ENCODE measurements at regions not wholly inside any gene's neighbourhood (a gene's known extent, or its start where the extent isn't known, plus 50 kb on each side); places are given as distances from the start of the nearest gene placed in this dataset.

- Histone ChIP-seq H3K36me3 (ENCODE audit: low read length) (no peaks in the 10 kb centered on the region), H3K4me2 (ENCODE audit: low read depth, low read length, poor library complexity, severe bottlenecking) (no peak overlapping the region), H3K9ac (ENCODE audit: low read length) (no peak overlapping the region), H3K27ac (ENCODE audit: low read depth, low read length) (no peak overlapping the region), H2AFZ (ENCODE audit: low read depth, low read length, severe bottlenecking) (no peak overlapping the region), H3K4me3 (ENCODE audit: insufficient read depth, low read length, poor library complexity, severe bottlenecking) (no peak overlapping the region), H3F3A (ENCODE audit: insufficient read depth) (no peaks in the 10 kb centered on the region), H3K9me2 (replicated peaks; ENCODE audit: insufficient read depth, low read length) (no peaks in the 10 kb centered on the region), H3K79me2 (ENCODE audit: insufficient read depth, low read length) (no peaks in the 10 kb centered on the region), H3K9me3 (ENCODE audit: insufficient read depth, low read length) (no peaks in the 10 kb centered on the region), H4K20me1 (ENCODE audit: low read depth, low read length) (0 out of 2 replicates have a peak, but pooled peaks cover 3% of the 10 kb centered on the region), H3K27me3 (ENCODE audit: low read length) (no peaks in the 10 kb centered on the region)
- TF ChIP-seq CTCF (IDR thresholded peaks at IDR 0.05; ENCODE audit: insufficient read depth, low read length, poor library complexity, severe bottlenecking) = no peak
- no peak for TF ChIP-seq EZH2phosphoT487 (conservative IDR thresholded peaks at IDR 0.05; ENCODE audit: low read length)
Measured at GRCh38 chr22:49491726-49492125, 335.9 kb downstream of the BRD1 start.

- no peak overlapping the region for H3K9ac ChIP-seq (ENCODE audit: low read length)
- 0 out of 2 replicates have a peak, but pooled peaks cover 3% of the 10 kb centered on the region for H4K20me1 ChIP-seq (ENCODE audit: low read depth, low read length)
- H3F3A ChIP-seq (ENCODE audit: insufficient read depth) = no peaks in the 10 kb centered on the region
- no peak overlapping the region for H3K4me3 ChIP-seq (ENCODE audit: insufficient read depth, low read length, poor library complexity, severe bottlenecking)
- H3K27ac ChIP-seq (ENCODE audit: low read depth, low read length) = no peak overlapping the region
- no peaks in the 10 kb centered on the region for H3K9me2 ChIP-seq (replicated peaks; ENCODE audit: insufficient read depth, low read length)
- H3K36me3 ChIP-seq (ENCODE audit: low read length) = no peaks in the 10 kb centered on the region
- TF ChIP-seq EZH2phosphoT487 (conservative IDR thresholded peaks at IDR 0.05; ENCODE audit: low read length) (no peak), CTCF (IDR thresholded peaks at IDR 0.05; ENCODE audit: insufficient read depth, low read length, poor library complexity, severe bottlenecking) (no peak)
- H3K4me2 ChIP-seq (ENCODE audit: low read depth, low read length, poor library complexity, severe bottlenecking) = no peak overlapping the region
- H3K9me3 ChIP-seq (ENCODE audit: insufficient read depth, low read length) = no peaks in the 10 kb centered on the region
- no peak overlapping the region for H2AFZ ChIP-seq (ENCODE audit: low read depth, low read length, severe bottlenecking)
- no peaks in the 10 kb centered on the region for H3K27me3 ChIP-seq (ENCODE audit: low read length)
- H3K79me2 ChIP-seq (ENCODE audit: insufficient read depth, low read length) = no peaks in the 10 kb centered on the region
Measured at GRCh38 chr22:49491221-49491635, 336.4 kb downstream of the BRD1 start.

- Histone ChIP-seq H3K27ac (ENCODE audit: low read depth, low read length) (no peak overlapping the region), H3K4me3 (ENCODE audit: insufficient read depth, low read length, poor library complexity, severe bottlenecking) (no peak overlapping the region), H3K9me3 (ENCODE audit: insufficient read depth, low read length) (no peaks in the 10 kb centered on the region), H3F3A (ENCODE audit: insufficient read depth) (no peaks in the 10 kb centered on the region), H4K20me1 (ENCODE audit: low read depth, low read length) (0 out of 2 replicates have a peak, but pooled peaks cover 3% of the 10 kb centered on the region), H2AFZ (ENCODE audit: low read depth, low read length, severe bottlenecking) (no peak overlapping the region), H3K27me3 (ENCODE audit: low read length) (no peaks in the 10 kb centered on the region), H3K4me2 (ENCODE audit: low read depth, low read length, poor library complexity, severe bottlenecking) (no peak overlapping the region), H3K9ac (ENCODE audit: low read length) (no peak overlapping the region), H3K36me3 (ENCODE audit: low read length) (no peaks in the 10 kb centered on the region), H3K9me2 (replicated peaks; ENCODE audit: insufficient read depth, low read length) (no peaks in the 10 kb centered on the region), H3K79me2 (ENCODE audit: insufficient read depth, low read length) (no peaks in the 10 kb centered on the region)
- no peak for TF ChIP-seq EZH2phosphoT487 (conservative IDR thresholded peaks at IDR 0.05; ENCODE audit: low read length)
- TF ChIP-seq CTCF (IDR thresholded peaks at IDR 0.05; ENCODE audit: insufficient read depth, low read length, poor library complexity, severe bottlenecking) = no peak
Measured at GRCh38 chr22:49490692-49491091, 337.0 kb downstream of the BRD1 start.
